ENCODE measurements at regions not wholly inside any gene's neighbourhood (a gene's known extent, or its start where the extent isn't known, plus 50 kb on each side); places are given as distances from the start of the nearest gene placed in this dataset.
"Not testable (repeated sequence)": the region's sequence is repeated elsewhere in the genome, so short reads cannot be mapped to it uniquely, and the experiment has no call there.

DNA sequence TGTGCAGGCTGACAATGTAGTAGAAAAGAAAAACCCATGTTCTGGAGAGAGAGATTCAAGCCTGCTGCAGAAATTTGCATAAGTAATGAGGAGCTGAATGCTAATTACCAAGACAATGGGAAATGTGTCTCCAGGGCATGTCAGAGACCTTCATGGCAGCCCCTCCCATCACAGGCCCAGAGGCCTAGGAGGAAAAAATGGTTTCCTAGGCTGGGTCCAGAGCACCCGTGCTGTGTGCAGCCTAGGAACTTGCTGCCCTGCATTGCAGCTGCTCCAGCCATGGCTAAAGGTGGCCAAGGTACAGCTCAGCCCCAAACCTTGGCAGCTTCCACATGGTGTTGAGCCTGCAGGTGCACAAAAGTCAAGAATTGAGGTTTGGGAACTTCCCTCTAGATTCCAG is 402.3 kb downstream of the PRR32 start:
- DNase-seq (ENCODE audit: low spot score) = not testable (repeated sequence)

GRCh38 chrX:127243654-127244053 is 424.1 kb downstream of the PRR32 start:
- no peak for DNase-seq (ENCODE audit: low spot score)

GRCh38 chrX:127259742-127260141 is 440.2 kb downstream of the PRR32 start:
- DNase-seq (ENCODE audit: low spot score) = no peak

DNA sequence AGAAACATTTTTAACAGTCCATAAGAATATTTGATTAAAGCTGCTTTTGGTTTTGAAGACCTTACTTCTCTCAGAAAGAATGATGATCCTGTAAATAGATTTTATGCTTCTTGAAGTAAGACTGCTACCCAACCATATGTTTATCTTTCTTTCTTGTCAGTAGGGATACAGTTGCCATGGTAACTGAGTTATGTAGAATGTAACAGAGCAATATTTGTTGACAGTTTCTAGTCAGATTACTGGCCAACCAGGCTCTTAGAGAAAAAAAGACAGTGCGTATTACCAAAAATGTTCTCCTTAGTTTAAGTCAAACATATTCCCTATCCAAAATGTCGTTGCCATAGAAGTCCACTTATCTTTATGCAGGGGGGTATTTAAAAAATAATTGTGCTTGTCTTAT is 456.8 kb downstream of the PRR32 start:
- no peak for DNase-seq (ENCODE audit: low spot score)

DNA sequence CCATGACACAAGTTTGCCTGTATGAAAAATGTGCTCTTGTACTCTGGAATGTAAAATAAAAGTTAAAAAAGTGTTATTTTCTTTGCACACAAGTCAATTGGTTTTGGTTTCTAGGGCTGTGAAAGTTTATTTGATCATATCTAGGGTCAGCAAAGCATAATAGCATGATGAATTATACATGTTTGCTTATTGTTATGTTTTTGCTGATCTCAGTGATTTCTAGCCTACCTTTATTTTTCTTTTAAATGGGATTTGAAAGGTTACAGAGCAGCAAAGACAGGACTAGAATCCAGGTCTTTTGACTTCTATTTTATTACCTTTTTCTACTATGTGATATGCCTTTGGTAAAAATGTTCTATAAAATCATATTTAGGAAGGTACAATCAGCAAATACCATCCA is 481.0 kb downstream of the PRR32 start:
- DNase-seq (ENCODE audit: low spot score) = no peak

GRCh38 chrX:127302841-127303240 is 483.3 kb downstream of the PRR32 start:
- no peak for DNase-seq (ENCODE audit: low spot score)

DNA sequence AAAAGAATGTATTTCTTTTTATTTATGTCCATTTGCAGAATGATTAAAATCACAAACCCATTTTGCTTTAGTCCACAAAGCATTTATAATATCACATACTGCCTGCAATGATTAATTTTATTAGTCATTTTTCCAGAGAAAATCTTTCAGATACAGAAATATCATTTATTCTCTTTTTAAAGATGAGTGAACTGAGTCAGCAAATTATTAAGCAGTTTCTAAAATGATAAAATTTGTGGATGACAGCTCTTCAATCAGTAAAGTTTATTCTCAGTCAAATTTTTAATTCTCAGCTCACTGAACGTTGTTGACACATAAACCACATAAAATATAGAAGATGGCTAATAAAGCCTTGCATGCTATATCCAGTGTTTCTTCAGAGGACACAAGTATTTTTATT is 485.5 kb downstream of the PRR32 start:
- no peak for DNase-seq (ENCODE audit: low spot score)

- DNase-seq (ENCODE audit: low spot score) = no peak
Measured at GRCh38 chrX:127306262-127306661, 486.7 kb downstream of the PRR32 start.

DNA sequence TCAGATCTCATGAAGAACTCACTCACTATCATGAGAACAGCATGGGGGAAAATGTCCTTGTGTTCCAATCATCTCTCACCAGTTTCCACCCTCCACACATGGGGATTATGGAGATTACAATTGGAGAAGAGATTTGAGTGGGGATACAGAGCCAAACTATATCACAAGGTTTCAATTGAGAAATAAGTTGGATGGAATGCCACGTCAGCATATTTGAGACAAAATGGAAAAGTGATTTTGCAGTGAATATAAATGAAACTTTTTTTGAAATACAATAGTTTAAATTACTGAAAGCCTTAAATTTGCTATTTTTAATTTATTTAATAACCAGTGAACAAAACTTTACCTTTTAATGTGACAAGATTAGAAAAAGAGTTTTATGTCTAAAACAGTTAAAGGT is 494.1 kb downstream of the PRR32 start:
- DNase-seq (ENCODE audit: low spot score) = no peak

GRCh38 chrX:127317159-127317558 is 497.6 kb downstream of the PRR32 start:
- no peak for DNase-seq (ENCODE audit: low spot score)

- no peak for DNase-seq (ENCODE audit: low spot score)
Measured at GRCh38 chrX:127324128-127324527, 504.6 kb downstream of the PRR32 start.

Data from NAMALWA (cell line).